NCI-H526 (cell line): ENCODE measurements at regions not wholly inside any gene's neighbourhood (a gene's known extent, or its start where the extent isn't known, plus 50 kb on each side); places are given as distances from the start of the nearest gene placed in this dataset.
"Not testable (repeated sequence)": the region's sequence is repeated elsewhere in the genome, so short reads cannot be mapped to it uniquely, and the experiment has no call there.

Experiments used
- DNase-seq, 2 experiments: peaks; one replicate each; lab custom pipeline; 2025; lab: John Stamatoyannopoulos, UW

DNA sequence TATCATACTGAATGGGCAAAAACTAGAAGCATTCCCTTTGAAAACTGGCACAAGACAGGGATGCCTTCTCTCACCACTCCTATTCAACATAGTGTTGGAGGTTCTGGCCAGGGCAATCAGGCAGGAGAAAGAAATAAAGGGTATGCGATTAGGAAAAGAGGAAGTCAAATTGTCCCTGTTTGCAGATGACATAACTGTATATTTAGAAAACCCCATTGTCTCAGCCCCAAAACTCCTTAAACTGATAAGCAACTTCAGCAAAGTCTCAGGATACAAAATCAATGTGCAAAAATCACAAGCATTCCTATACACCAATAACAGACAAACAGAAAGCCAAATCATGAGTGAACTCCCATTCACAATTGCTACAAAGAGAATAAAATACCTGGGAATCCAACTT, 52.5 kb upstream of the CCDC71L start:
- not testable (repeated sequence) for DNase-seq

- DNase-seq = peak; percentile 15 to 16
Observed at GRCh38 chr7:106714590-106715442, 53.9 kb upstream of the CCDC71L start.

GRCh38 chr7:106715730-106716129, 54.8 kb upstream of the CCDC71L start:
- no peak for DNase-seq

GRCh38 chr7:106717254-106717954, 56.4 kb upstream of the CCDC71L start:
- no peak for DNase-seq

- DNase-seq = peak in 1 of 2 experiments; percentile 2
Observed at GRCh38 chr7:106717955-106718871, 57.3 kb upstream of the CCDC71L start.

DNA sequence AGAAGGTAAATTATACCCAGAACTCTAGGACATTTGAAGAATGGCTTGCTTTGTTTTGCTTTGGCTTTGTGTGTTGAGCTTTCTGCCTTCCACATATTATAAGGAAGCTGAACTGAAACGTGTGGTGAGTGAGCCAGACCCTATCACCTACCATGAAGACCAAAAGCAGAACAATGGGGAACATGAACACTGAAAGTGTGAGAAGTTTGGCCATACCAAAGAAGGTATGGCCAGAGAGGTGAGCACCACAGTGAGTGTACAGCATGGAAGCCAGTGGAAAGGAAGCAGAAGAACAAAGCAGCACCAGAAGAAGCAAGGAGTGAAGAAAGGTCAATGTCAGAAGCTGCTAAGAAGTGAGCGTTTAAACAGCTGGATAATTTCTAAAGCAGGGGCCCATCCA, 59.7 kb upstream of the CCDC71L start:
- DNase-seq = no peak

- no peak for DNase-seq
Observed at GRCh38 chr7:106721816-106722785, 61.1 kb upstream of the CCDC71L start.

DNA sequence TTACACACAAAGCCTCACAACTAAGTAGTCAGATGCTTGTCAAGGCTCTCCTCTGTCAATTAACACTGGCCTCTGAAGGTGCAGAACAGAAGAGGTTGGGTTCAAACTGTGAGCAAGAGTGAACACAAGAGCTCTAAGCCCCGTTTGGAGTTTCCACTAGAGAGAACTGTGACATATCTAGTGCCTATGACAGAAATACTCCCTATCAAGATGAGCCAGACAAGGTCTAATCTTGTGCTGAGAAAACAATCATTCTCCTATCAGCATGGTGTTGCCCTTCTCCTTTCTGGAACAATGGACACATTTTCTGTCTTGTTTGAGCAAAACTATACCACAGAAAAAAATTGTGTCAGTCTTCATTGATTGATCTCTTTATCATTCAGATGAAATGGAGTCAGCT, 62.4 kb upstream of the CCDC71L start:
- no peak for DNase-seq

DNA sequence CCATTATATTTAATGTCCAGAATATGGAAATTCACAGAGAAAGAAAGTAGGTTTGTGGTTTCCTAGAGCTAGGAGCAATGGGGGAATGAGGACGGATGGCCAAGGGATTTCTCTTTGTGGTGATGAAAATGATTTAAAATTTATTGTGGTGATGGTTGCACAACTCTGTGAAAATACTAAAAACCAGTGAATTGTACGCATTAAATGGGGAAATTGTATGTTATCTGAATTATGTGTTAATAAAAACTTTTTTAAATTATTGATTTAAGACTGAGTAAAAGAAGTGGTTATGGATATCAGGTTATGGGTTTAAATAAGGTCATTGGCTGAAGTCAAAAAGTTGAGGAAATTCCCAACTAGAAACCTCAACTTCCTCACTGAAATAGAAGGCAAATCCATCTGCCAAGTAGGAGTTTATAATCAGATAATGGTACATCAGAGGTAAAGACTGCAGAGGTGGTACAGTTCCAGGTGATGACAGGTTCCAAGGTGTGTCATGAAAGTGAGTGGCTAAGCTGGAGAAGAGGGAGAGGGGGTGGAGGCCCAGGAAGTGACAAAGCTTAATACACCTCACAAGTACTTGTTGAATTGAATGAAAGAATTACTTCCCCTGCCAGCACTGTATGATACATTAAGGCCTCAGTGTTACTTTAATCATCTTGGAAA, 68.9 kb upstream of the CCDC71L start:
- no peak for DNase-seq

DNA sequence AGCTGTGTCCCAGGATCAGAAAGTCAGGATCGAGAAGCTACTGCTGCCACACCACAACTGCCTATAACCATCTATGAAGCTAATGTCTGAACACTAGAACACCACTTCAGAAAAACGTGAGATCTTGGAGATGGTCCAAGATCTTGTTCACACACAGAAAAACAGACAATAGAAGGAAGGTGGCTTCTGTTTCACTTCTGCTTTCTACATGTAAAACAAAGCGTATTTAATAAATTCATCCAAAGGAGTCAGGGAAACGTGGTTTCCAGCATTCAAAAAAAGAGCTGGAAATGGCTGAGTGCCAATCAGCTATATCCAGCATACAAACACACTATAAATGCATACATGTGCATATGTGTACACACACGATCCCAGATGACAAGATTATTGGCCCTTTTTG, 70.2 kb upstream of the CCDC71L start:
- DNase-seq = no peak

DNA sequence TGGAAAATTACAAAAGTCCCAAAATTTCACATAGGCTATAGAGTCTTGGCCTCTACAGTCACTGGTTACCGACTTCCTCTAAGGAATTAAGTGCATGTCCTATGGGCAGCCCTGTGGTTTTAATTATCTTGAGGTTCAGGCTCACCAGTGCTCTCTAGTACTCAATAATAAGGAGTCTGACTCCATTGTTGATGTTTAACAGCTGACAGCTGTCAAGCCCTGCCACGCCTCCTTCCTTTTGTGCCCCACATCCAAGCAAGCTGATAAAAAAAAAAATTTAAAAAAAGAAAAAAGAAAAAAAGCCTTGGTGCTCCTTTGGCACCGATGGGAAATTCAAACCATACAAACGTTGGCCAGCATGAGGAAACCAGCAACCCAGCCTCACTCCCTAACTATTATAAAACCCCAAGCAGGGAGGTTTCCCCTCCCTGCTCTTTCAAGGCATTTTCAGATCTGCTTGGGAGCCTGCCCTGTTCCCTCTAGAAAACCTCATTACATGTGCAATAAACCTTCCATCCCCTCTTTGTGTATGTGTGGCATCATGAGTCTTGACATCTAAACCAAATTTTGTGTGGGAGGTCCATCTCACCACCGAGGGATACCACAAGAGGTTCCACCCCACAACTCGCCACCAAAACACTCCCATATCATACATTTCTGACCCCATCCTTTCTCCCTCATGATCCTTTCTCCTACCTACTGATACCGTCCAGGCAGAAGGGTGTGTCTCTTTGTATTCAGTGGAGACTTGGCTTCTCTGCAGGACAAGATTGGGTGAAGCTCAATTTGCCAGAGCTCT, 70.9 kb upstream of the CCDC71L start:
- DNase-seq = no peak

- no peak for DNase-seq
Observed at GRCh38 chr7:106735637-106736036, 74.7 kb upstream of the CCDC71L start.

DNA sequence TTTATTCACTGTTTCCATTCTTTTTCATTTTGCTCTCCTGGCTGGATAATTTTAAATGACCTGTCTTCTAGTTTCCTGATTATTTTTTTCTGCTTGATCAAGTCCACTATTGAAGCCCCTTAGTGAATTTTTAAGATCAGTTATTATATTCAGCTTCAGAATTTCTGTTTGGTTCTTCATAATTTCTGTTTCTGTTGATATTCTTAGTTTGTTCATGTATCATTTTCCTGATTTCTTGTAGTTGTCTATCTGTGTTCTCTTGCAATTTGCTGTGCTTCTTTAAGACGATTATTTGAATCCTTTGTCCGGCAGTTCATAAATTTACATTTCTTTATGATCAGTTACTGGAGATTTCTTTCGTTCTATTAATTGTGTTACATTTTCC, 75.2 kb upstream of the CCDC71L start:
- no peak for DNase-seq

DNA sequence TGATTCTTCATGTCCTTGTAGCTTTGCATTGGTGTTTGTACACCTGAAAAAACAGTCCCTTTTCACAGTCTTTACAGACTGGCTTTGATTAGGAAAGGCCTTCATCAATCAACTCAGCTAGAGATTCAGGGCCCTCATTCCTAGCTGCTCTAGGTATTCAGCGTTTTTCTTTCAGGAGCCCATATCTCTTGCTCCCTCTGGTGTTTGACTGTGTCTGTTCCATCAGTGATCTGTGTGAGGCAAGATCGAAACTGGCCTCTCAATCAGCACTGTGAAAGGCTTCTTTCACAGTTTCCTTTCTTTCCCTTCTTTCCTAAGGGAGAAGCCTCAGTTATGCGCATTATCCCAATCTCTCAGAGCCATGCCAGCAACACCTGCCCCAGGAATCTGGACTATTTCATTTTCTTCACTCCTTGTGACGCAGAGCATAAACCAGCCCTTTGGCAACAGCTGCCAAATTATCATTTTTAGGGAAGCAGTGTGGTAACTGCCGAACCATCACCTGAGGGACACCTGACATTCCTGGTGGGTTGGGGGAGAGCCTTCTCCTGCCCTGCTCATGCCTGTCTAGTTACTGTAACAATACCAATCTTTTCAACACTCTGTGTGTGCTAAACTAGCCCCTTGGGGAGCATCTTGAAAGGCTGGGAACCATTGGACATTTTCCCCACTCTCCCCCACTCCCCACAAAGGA, 75.7 kb upstream of the CCDC71L start:
- DNase-seq = peak; percentile 48 to 59

GRCh38 chr7:106737202-106737562, 76.2 kb upstream of the CCDC71L start:
- peak in 1 of 2 experiments; percentile 33 for DNase-seq

- no peak for DNase-seq
Observed at GRCh38 chr7:106740806-106741205, 79.8 kb upstream of the CCDC71L start.

GRCh38 chr7:106744563-106745091, 83.7 kb upstream of the CCDC71L start:
- no peak for DNase-seq

- DNase-seq = not testable (repeated sequence)
Observed at GRCh38 chr7:106747301-106747700, 86.3 kb upstream of the CCDC71L start.

GRCh38 chr7:106747804-106748203, 86.8 kb upstream of the CCDC71L start:
- DNase-seq = no peak
